HG03432 (cell line): ENCODE measurements at regions not wholly inside any gene's neighbourhood (a gene's known extent, or its start where the extent isn't known, plus 50 kb on each side); places are given as distances from the start of the nearest gene placed in this dataset.
"Not testable (repeated sequence)": the region's sequence is repeated elsewhere in the genome, so short reads cannot be mapped to it uniquely, and the experiment has no call there.

Source experiments
- ATAC-seq: cut with Tn5 transposase; IDR thresholded peaks from one replicate; pipeline ENCODE4 v1.9.1; 2021; ENCODE audit warnings: mild to moderate bottlenecking, moderate library complexity; ENCODE audit not compliant: unreplicated experiment

GRCh38 chr4:150018257-150018656, 60.0 kb upstream of the DCLK2 start:
- no peak for ATAC-seq

- ATAC-seq: no peak
Observed at GRCh38 chr4:150021483-150021882, 56.8 kb upstream of the DCLK2 start.

GRCh38 chr4:150023489-150023888, 54.8 kb upstream of the DCLK2 start:
- no peak for ATAC-seq

- not testable (repeated sequence) for ATAC-seq
Observed at GRCh38 chr4:150026987-150027386, 51.3 kb upstream of the DCLK2 start.
